ACC112 (cell line): ENCODE measurements at regions not wholly inside any gene's neighbourhood (a gene's known extent, or its start where the extent isn't known, plus 50 kb on each side); places are given as distances from the start of the nearest gene placed in this dataset.

Source experiments
- H2AFZ ChIP-seq: fragments of 200-600 bp; sonication (generic); one replicate; pipeline ENCODE4 v1.6.0; 2017; ENCODE audit warnings: antibody characterized with exemption, low read length; ENCODE audit not compliant: unreplicated experiment
- H3K27ac ChIP-seq: fragments of 200-600 bp; sonication (generic); 2 replicates; pipeline ENCODE4 v1.5.1; 2014; ENCODE audit warnings: low read depth, mild to moderate bottlenecking, antibody characterized with exemption, low read length, moderate library complexity
- H3K27me3 ChIP-seq: fragments of 200-600 bp; sonication (generic); 2 replicates; pipeline ENCODE4 v1.6.1; 2014; ENCODE audit warnings: mild to moderate bottlenecking, antibody characterized with exemption, low read length, moderate library complexity, mixed read lengths; ENCODE audit not compliant: insufficient read depth
- H3K36me3 ChIP-seq: fragments of 200-600 bp; sonication (generic); 2 replicates; pipeline ENCODE4 v1.6.1; 2016; ENCODE audit warnings: mild to moderate bottlenecking, antibody characterized with exemption, low read length, moderate library complexity, mixed read lengths; ENCODE audit not compliant: insufficient read depth
- H3K4me1 ChIP-seq: fragments of 200-600 bp; sonication (generic); one replicate; pipeline ENCODE4 v1.6.1; 2016; ENCODE audit warnings: low read length, mixed read lengths; ENCODE audit not compliant: insufficient read depth, unreplicated experiment, control insufficient read depth
- H3K4me3 ChIP-seq: fragments of 200-600 bp; sonication (generic); 2 replicates; pipeline ENCODE4 v1.5.1; 2014; ENCODE audit warnings: mild to moderate bottlenecking, low read depth, low read length
- H3K79me2 ChIP-seq: fragments of 200-600 bp; sonication (generic); one replicate; pipeline ENCODE4 v1.6.0; 2016; ENCODE audit warnings: low read length; ENCODE audit not compliant: control insufficient read depth, unreplicated experiment, insufficient read depth

- H2AFZ ChIP-seq = no peak overlapping the region
- H3K27me3 ChIP-seq = peaks cover 9% of the 10 kb centered on the region; the same call in 1 of the 2 replicates
- H3K27ac ChIP-seq = peak overlapping the region; percentile 84
- H3K4me3 ChIP-seq = no peak overlapping the region
- H3K4me1 ChIP-seq = peaks cover 29% of the 10 kb centered on the region
- no peaks in the 10 kb centered on the region for H3K36me3 ChIP-seq
- H3K79me2 ChIP-seq = no peaks in the 10 kb centered on the region
Measured at GRCh38 chr10:118501171-118501570, 94.3 kb downstream of the PRLHR start.

GRCh38 chr10:118500477-118501104 is 94.9 kb downstream of the PRLHR start:
- Histone ChIP-seq H3K4me3 (no peak overlapping the region), H3K27me3 (peaks cover 9% of the 10 kb centered on the region; the same call in 1 of the 2 replicates), H2AFZ (no peak overlapping the region), H3K4me1 (peaks cover 29% of the 10 kb centered on the region), H3K27ac (peak overlapping the region; percentile 84; the same call in 1 of the 2 replicates), H3K36me3 (no peaks in the 10 kb centered on the region), H3K79me2 (no peaks in the 10 kb centered on the region)

GRCh38 chr10:118499186-118499585 is 96.3 kb downstream of the PRLHR start:
- Histone ChIP-seq H3K4me3 (no peak overlapping the region), H3K36me3 (no peaks in the 10 kb centered on the region), H3K27ac (no peak overlapping the region), H3K27me3 (peaks cover 9% of the 10 kb centered on the region; the same call in 1 of the 2 replicates), H3K79me2 (no peaks in the 10 kb centered on the region), H2AFZ (no peak overlapping the region), H3K4me1 (peaks cover 20% of the 10 kb centered on the region)

GRCh38 chr10:118498623-118499022 is 96.8 kb downstream of the PRLHR start:
- no peak overlapping the region for H2AFZ ChIP-seq
- H3K27ac ChIP-seq = no peak overlapping the region

GRCh38 chr10:118497227-118497626 is 98.2 kb downstream of the PRLHR start:
- Histone ChIP-seq H3K4me3 (no peak overlapping the region), H3K4me1 (peaks cover 15% of the 10 kb centered on the region), H2AFZ (no peak overlapping the region), H3K79me2 (no peaks in the 10 kb centered on the region), H3K27me3 (peaks cover 10% of the 10 kb centered on the region; the same call in 1 of the 2 replicates), H3K27ac (no peak overlapping the region), H3K36me3 (no peaks in the 10 kb centered on the region)

More at GRCh38 chr10:118498623-118499022, 96.8 kb downstream of the PRLHR start:
- Histone ChIP-seq H3K4me1 (peaks cover 19% of the 10 kb centered on the region), H3K4me3 (no peak overlapping the region), H3K36me3 (no peaks in the 10 kb centered on the region), H3K27me3 (peaks cover 9% of the 10 kb centered on the region; the same call in 1 of the 2 replicates), H3K79me2 (no peaks in the 10 kb centered on the region)

- H3K4me3 ChIP-seq = no peak overlapping the region
- no peaks in the 10 kb centered on the region for H3K36me3 ChIP-seq
- H3K79me2 ChIP-seq = no peaks in the 10 kb centered on the region
- no peak overlapping the region for H3K27ac ChIP-seq
- peaks cover 17% of the 10 kb centered on the region; the same call in 1 of the 2 replicates for H3K27me3 ChIP-seq
- no peak overlapping the region for H2AFZ ChIP-seq
- H3K4me1 ChIP-seq = peaks cover 9% of the 10 kb centered on the region
Measured at GRCh38 chr10:118496525-118496924, 98.9 kb downstream of the PRLHR start.

- H3K27me3 ChIP-seq = peaks cover 18% of the 10 kb centered on the region; the same call in 1 of the 2 replicates
Measured at GRCh38 chr10:118495499-118495898, 99.9 kb downstream of the PRLHR start.

GRCh38 chr10:118491055-118491454 is 104.4 kb downstream of the PRLHR start:
- Histone ChIP-seq H3K36me3 (no peaks in the 10 kb centered on the region), H3K27ac (no peak overlapping the region), H3K4me1 (no peaks in the 10 kb centered on the region), H3K4me3 (no peak overlapping the region), H3K27me3 (0 out of 2 replicates have a peak, but pooled peaks cover 9% of the 10 kb centered on the region), H3K79me2 (no peaks in the 10 kb centered on the region), H2AFZ (no peak overlapping the region)

More at GRCh38 chr10:118495499-118495898, 99.9 kb downstream of the PRLHR start:
- no peak overlapping the region for H3K27ac ChIP-seq
- H3K4me1 ChIP-seq = no peaks in the 10 kb centered on the region
- H3K36me3 ChIP-seq = no peaks in the 10 kb centered on the region
- H3K4me3 ChIP-seq = no peak overlapping the region
- no peaks in the 10 kb centered on the region for H3K79me2 ChIP-seq
- H2AFZ ChIP-seq = no peak overlapping the region

GRCh38 chr10:118488710-118489497 is 106.5 kb downstream of the PRLHR start:
- Histone ChIP-seq H3K27me3 (peaks cover 15% of the 10 kb centered on the region; the same call in 1 of the 2 replicates), H2AFZ (no peak overlapping the region), H3K36me3 (no peaks in the 10 kb centered on the region), H3K79me2 (no peaks in the 10 kb centered on the region), H3K4me3 (no peak overlapping the region), H3K27ac (no peak overlapping the region), H3K4me1 (no peaks in the 10 kb centered on the region)

- Histone ChIP-seq H3K27ac (no peak overlapping the region), H3K4me1 (no peaks in the 10 kb centered on the region), H3K27me3 (peaks cover 6% of the 10 kb centered on the region; the same call in 1 of the 2 replicates), H2AFZ (no peak overlapping the region), H3K79me2 (no peaks in the 10 kb centered on the region), H3K36me3 (no peaks in the 10 kb centered on the region), H3K4me3 (no peak overlapping the region)
Measured at GRCh38 chr10:118485641-118486040, 109.8 kb downstream of the PRLHR start.
